ENCODE measurements at regions not wholly inside any gene's neighbourhood (a gene's known extent, or its start where the extent isn't known, plus 50 kb on each side); places are given as distances from the start of the nearest gene placed in this dataset.

DNA sequence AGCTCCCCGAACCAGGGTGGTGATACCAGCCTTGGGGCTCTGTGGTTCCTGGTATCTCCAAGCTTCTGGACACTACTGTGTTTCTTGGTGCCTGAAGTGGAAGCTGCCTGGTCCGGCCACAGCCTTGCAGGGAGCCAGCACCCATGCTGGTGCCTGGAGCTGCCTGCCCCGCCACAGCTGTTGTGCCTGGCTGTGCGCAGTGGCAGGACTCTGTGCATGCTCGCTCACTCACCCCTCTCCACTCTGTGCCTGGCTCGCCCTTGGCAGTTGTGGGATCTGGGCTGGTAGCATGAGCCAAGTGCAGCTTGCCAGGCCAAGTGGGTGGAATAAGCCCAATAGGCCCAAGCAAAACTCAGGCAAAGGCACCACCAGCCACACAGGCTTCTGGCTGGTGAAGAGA lies 1225.3 kb downstream of the SLITRK5 start:
- intact Hi-C loops (cut with micrococcal nuclease) = no loop called here
- H3K4me3 ChIP-seq = no peak overlapping the region
- peaks cover 5% of the 10 kb centered on the region for H3K9me3 ChIP-seq (replicated peaks)
- DNase-seq = no peak
- TF ChIP-seq, protein P1, sequence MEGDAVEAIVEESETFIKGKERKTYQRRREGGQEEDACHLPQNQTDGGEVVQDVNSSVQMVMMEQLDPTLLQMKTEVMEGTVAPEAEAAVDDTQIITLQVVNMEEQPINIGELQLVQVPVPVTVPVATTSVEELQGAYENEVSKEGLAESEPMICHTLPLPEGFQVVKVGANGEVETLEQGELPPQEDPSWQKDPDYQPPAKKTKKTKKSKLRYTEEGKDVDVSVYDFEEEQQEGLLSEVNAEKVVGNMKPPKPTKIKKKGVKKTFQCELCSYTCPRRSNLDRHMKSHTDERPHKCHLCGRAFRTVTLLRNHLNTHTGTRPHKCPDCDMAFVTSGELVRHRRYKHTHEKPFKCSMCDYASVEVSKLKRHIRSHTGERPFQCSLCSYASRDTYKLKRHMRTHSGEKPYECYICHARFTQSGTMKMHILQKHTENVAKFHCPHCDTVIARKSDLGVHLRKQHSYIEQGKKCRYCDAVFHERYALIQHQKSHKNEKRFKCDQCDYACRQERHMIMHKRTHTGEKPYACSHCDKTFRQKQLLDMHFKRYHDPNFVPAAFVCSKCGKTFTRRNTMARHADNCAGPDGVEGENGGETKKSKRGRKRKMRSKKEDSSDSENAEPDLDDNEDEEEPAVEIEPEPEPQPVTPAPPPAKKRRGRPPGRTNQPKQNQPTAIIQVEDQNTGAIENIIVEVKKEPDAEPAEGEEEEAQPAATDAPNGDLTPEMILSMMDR (IDR thresholded peaks at IDR 0.05; ENCODE audit: borderline replicate concordance) = no peak
- H3K27me3 ChIP-seq (ENCODE audit: low read depth) = no peaks in the 10 kb centered on the region
- H3K4me1 ChIP-seq = no peaks in the 10 kb centered on the region
- no peak overlapping the region for H3K27ac ChIP-seq (replicated peaks)
- no peaks in the 10 kb centered on the region for H3K36me3 ChIP-seq

DNA sequence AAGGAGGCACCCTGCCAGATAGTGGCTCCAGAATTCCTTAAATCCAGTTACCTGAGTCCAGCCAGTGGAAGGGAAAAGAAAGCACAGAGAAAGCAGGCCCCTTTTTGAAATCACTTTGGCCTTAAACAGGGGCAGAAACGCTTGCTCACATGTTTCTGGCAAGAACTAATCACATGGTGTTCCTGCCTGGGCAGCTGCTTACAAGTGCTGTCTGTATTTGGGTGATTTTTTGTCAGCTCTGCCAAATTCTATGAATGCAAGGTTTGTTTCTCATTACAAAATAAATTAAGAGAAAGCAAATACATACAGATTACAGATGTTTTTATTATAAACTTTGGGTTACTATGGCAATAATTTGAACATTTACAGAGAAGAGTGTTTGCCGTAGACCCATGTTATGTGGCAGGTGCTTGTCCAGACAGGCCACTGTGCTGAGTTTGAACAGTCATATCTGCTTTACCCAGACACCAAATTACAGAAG lies 1237.8 kb downstream of the SLITRK5 start:
- H3K27ac ChIP-seq (replicated peaks) = no peak overlapping the region
- H3K4me3 ChIP-seq = no peak overlapping the region
- no peaks in the 10 kb centered on the region for H3K36me3 ChIP-seq
- H3K4me1 ChIP-seq = peaks cover 5% of the 10 kb centered on the region
- H3K9me3 ChIP-seq (replicated peaks) = peaks cover 5% of the 10 kb centered on the region
- DNase-seq = no peak
- no peaks in the 10 kb centered on the region for H3K27me3 ChIP-seq (ENCODE audit: low read depth)
- TF ChIP-seq, protein P1 (IDR thresholded peaks at IDR 0.05; ENCODE audit: borderline replicate concordance) = no peak
- intact Hi-C loops (cut with micrococcal nuclease) = no loop called here

DNA sequence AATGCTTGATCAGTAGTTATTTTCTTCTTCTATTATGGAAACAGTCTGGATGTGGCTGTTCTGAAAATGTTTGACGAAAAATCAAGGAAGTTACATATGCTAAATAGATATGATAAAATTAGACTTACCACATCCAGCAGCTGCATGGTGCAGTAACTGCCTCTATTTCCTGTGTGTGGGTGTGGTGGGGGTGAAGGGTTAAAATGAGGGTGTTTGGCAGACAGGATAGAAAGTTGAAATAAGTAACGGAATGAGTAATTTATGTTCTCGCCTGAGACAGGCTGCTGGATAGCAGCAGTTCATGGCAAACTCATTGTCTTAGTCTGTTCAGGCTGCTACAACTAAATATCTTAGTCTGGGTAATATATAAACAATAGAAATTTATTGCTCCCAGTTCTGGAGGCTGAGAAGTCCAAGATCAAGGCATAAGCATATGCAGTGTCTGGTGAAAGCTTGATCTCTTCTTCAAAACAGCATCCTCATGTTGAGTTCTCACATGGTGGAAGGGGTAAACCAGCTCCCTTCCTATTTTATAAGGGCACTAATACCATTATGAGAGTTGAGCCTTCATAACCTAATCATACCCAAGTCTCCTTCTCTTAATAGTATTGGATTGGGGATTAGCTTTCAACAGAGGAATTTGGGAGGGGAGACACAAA lies 1248.9 kb downstream of the SLITRK5 start:
- no peak for DNase-seq
- TF ChIP-seq, protein P1 (IDR thresholded peaks at IDR 0.05; ENCODE audit: borderline replicate concordance) = no peak
- Histone ChIP-seq H3K4me1 (no peaks in the 10 kb centered on the region), H3K27ac (replicated peaks) (no peak overlapping the region), H3K27me3 (ENCODE audit: low read depth) (no peaks in the 10 kb centered on the region), H3K9me3 (replicated peaks) (peaks cover 10% of the 10 kb centered on the region), H3K36me3 (no peaks in the 10 kb centered on the region), H3K4me3 (no peak overlapping the region)
- intact Hi-C loops (cut with micrococcal nuclease) = no loop called here

DNA sequence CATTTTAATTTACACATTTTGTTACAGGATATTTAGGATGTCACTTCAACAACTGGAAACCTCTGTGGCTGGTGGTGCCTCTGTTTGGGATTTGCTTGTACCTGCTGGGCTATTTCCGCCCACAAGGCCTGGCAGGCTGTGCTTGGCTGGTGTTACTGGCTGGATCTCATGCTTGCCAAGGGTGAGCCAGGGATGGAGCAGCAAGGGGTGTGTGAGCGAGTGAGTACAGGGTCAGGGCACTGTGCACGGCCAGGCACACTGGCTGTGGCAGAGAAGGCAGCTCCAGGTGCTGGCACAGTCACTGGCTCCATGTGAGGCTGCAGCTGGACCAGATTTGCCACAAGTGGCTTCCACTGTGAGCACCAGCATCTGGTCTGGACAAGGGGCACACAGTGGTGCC lies 1254.8 kb downstream of the SLITRK5 start:
- DNase-seq = peak; percentile 40
- no peak overlapping the region for H3K4me3 ChIP-seq

DNA sequence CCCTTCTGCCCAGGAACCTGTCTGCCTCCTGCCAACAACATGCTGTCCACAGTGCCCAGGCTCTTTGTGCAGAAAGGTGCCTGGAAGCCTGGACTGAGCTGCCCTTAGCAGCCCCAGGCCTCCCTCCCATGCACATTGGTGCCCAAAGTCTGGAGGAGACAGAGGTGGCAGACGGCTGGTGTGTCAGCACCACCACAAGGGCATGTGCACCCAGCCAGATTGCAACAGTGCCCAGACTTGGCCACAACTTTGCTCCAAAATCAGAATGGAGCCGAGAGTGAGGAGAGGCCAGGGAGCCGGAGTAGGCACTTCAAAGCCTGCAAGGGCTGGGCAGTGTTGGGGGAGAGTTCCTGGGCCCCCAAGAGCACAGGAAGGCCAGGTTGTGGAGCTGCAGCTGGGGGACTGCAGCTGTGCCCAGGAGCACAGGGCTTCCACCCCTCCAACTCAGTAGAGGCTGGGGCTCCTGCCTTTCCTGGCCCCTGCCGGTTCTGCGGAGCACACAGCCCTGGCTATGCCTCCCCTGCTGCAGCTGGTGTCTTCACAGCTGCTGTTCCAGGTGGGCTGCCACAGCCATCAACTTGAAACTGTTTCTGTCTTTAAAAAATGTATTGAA lies 1255.8 kb downstream of the SLITRK5 start:
- intact Hi-C loops (cut with micrococcal nuclease) = no loop called here
- Histone ChIP-seq H3K27ac (replicated peaks) (no peak overlapping the region), H3K36me3 (no peaks in the 10 kb centered on the region), H3K4me1 (no peaks in the 10 kb centered on the region), H3K27me3 (ENCODE audit: low read depth) (no peaks in the 10 kb centered on the region), H3K4me3 (no peak overlapping the region), H3K9me3 (replicated peaks) (no peaks in the 10 kb centered on the region)
- no peak for DNase-seq
- TF ChIP-seq, protein P1 (IDR thresholded peaks at IDR 0.05; ENCODE audit: borderline replicate concordance) = no peak

More for the DNA sequence above, 1254.8 kb downstream of the SLITRK5 start:
- intact Hi-C loops (cut with micrococcal nuclease) = no loop called here
- TF ChIP-seq, protein P1 (IDR thresholded peaks at IDR 0.05; ENCODE audit: borderline replicate concordance) = no peak
- Histone ChIP-seq H3K27me3 (ENCODE audit: low read depth) (no peaks in the 10 kb centered on the region), H3K9me3 (replicated peaks) (no peaks in the 10 kb centered on the region), H3K27ac (replicated peaks) (no peak overlapping the region), H3K4me1 (no peaks in the 10 kb centered on the region), H3K36me3 (no peaks in the 10 kb centered on the region)

Data from left ventricle myocardium inferior (tissue), 1 donor.